Mucosa of stomach (tissue), 1 donor: ENCODE measurements at regions not wholly inside any gene's neighbourhood (a gene's known extent, or its start where the extent isn't known, plus 50 kb on each side); places are given as distances from the start of the nearest gene placed in this dataset.
"Not testable (repeated sequence)": the region's sequence is repeated elsewhere in the genome, so short reads cannot be mapped to it uniquely, and the experiment has no call there.

ENCODE experiments used
- H3K27me3 ChIP-seq: one replicate; pipeline ENCODE4 v1.7.0; 2013; ENCODE audit warnings: mild to moderate bottlenecking, low read length; ENCODE audit not compliant: control insufficient read depth, insufficient read depth
- H3K36me3 ChIP-seq: one replicate; pipeline ENCODE4 v1.7.0; 2013; ENCODE audit warnings: low read length; ENCODE audit not compliant: control insufficient read depth, insufficient read depth
- H3K4me1 ChIP-seq: one replicate; pipeline ENCODE4 v1.7.0; 2013; ENCODE audit warnings: mild to moderate bottlenecking, low read length; ENCODE audit not compliant: control insufficient read depth, insufficient read depth
- H3K4me3 ChIP-seq: one replicate; pipeline ENCODE4 v1.7.0; 2013; ENCODE audit warnings: low read length
- H3K9ac ChIP-seq: one replicate; pipeline ENCODE4 v1.7.0; 2013; ENCODE audit warnings: mild to moderate bottlenecking, low read length, moderate library complexity
- H3K9me3 ChIP-seq: one replicate; pipeline ENCODE4 v1.7.0; 2013; ENCODE audit warnings: mild to moderate bottlenecking, low read length, moderate library complexity; ENCODE audit not compliant: control insufficient read depth
- donor health status: Pancreatic carcinoma.

DNA sequence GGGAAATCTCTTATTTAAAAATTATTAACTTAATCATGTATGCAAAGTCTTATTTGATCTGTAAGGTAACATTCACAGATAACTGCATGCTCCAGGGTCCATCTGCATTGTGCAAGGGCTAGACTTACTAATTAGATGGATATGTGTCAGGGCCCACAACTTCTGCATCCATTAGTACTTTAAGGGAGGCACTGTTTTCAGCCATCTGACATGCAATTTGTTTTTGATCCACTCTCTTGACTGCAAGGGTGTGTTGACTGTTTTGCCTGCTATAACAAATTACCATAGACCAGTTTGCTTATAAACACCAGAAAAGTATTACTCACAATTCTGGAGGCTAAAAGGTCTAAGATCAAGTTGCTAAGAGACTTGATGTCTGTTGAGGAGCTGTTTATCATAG, 542.1 kb upstream of the HS3ST1 start:
- Histone ChIP-seq H3K4me1 (no peaks in the 10 kb centered on the region), H3K36me3 (no peaks in the 10 kb centered on the region), H3K27me3 (no peaks in the 10 kb centered on the region), H3K4me3 (no peak overlapping the region), H3K9ac (no peak overlapping the region), H3K9me3 (no peaks in the 10 kb centered on the region)

DNA sequence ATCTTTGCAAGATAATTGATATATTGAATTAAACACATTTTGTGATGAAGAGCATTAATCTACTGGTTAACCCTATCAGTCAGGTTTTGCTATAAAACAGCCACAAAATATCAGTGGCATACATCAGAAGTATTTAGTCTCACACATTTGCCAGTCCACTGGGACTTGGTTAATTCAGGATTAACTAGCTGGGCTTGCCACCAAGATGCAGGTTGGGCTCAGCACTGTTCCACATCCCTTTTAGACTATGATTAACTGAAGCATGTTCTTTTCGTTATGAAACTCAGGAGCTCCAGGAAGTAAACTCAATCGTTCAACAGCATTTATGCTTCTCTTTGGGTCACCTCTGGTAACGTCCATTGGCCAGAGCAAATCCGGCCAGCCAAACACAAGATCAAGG, 538.1 kb upstream of the HS3ST1 start:
- Histone ChIP-seq H3K27me3 (no peaks in the 10 kb centered on the region), H3K4me3 (no peak overlapping the region), H3K9ac (no peak overlapping the region), H3K36me3 (no peaks in the 10 kb centered on the region), H3K4me1 (no peaks in the 10 kb centered on the region), H3K9me3 (no peaks in the 10 kb centered on the region)

DNA sequence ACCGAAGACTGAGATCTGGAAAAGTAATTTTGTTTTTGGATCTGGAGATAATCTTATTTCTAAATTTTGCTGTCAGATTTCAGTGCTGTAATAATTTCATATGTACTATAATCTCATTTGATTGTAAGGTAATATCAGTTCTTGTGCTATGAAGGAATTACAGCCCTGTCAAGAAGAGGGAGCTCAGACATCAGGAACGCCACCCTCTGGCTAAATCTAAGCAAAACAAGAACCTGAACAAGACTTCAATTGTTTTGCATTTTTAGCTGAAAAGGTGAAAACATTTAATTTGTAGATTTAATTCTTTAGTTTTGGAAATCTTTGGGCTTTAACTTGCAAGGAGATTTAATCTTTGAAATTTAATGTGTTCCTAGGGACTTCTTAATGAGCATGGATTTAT, 525.4 kb upstream of the HS3ST1 start:
- Histone ChIP-seq H3K36me3 (no peaks in the 10 kb centered on the region), H3K27me3 (no peaks in the 10 kb centered on the region), H3K9ac (no peak overlapping the region), H3K4me3 (no peak overlapping the region), H3K4me1 (no peaks in the 10 kb centered on the region), H3K9me3 (no peaks in the 10 kb centered on the region)

DNA sequence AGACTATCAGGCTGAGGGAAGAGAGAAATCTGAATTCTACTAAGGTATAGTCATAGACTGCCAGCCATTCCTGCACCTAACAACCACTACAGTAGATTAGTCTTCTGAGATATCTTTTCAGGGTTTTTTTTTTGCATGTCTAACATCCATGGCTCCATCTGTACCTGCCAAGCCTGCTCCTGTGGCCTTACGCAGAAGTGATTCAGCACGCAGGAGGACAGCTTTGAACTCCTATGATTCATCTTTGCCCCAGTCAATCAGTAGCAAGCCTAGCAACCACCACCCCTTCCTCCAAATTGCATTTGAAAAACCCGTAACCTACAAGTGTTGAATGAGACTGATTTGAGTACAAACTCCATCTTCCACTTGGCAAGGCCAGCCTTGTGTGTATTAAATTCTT, 520.7 kb upstream of the HS3ST1 start:
- Histone ChIP-seq H3K27me3 (no peaks in the 10 kb centered on the region), H3K9ac (no peak overlapping the region), H3K4me1 (no peaks in the 10 kb centered on the region), H3K4me3 (no peak overlapping the region), H3K9me3 (no peaks in the 10 kb centered on the region), H3K36me3 (no peaks in the 10 kb centered on the region)

DNA sequence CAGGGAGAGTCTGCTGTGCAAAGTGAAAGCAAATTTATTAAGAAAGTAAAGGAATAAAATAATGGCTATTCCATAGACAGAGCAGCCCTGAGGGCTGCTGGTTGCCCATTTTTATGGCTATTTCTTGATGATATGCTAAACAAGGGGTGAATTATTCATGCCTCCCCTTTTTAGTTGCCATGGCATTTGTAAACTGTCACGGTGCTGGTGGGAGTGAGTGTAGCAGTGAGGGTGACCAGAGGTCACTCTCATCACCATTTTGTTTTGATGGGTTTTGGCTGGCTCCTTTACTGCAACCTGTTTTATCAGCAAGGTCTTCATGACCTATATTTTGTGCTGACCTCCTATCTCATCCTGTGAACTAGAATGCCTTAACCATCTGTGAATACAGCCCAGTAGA, 518.9 kb upstream of the HS3ST1 start:
- not testable (repeated sequence) for H3K9ac ChIP-seq, H3K4me1 ChIP-seq, H3K4me3 ChIP-seq, H3K36me3 ChIP-seq, H3K9me3 ChIP-seq, H3K27me3 ChIP-seq

DNA sequence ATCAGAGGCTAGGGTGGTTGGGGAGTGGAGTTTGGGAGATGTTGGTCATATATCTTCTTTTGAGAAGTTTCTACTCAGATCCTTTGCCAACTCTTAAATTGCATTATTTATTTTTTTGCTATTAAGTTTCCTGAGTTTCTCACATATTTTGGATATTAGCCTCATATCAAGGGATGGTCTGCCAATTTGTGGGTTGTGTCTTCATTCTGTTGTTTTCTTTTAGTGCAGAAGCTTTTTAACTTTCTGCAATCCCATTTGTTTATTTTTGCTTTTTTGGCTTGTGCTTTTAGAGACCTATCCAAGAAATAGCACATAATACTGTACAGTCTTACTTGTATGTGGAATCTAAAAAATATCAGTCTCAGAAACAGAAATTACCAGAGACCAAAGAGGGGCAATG, 509.2 kb upstream of the HS3ST1 start:
- H3K4me3 ChIP-seq = no peak overlapping the region
- no peaks in the 10 kb centered on the region for H3K9me3 ChIP-seq
- no peaks in the 10 kb centered on the region for H3K36me3 ChIP-seq
- H3K9ac ChIP-seq = no peak overlapping the region
- H3K27me3 ChIP-seq = no peaks in the 10 kb centered on the region
- H3K4me1 ChIP-seq = no peaks in the 10 kb centered on the region

DNA sequence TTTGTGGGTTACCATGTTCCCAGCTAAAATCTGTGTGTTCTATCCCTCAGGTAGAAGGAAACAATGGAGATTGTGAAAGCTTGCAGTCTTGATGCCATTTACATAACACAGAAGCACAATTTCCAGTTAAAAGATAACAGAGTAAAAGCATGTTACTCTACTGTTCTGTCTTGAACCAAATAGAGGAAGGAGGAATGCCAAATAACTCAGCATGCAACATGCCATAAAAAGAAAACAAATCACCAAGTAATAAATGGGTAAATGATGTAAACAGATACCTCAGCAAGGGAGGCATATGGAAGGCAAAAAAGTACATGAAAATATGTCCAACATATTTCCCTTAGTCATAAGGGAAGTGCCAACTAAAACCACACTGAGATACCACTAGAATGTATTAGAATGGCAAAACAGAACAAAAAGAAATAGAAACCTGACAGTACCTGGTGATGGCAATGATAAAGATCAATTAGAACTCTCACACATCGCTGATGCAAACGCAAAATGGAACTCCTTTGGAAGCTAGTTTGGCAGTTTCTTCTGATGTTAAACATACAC, 502.6 kb upstream of the HS3ST1 start:
- Histone ChIP-seq H3K36me3 (no peaks in the 10 kb centered on the region), H3K4me3 (no peak overlapping the region), H3K9ac (no peak overlapping the region), H3K27me3 (no peaks in the 10 kb centered on the region), H3K9me3 (no peaks in the 10 kb centered on the region), H3K4me1 (no peaks in the 10 kb centered on the region)

DNA sequence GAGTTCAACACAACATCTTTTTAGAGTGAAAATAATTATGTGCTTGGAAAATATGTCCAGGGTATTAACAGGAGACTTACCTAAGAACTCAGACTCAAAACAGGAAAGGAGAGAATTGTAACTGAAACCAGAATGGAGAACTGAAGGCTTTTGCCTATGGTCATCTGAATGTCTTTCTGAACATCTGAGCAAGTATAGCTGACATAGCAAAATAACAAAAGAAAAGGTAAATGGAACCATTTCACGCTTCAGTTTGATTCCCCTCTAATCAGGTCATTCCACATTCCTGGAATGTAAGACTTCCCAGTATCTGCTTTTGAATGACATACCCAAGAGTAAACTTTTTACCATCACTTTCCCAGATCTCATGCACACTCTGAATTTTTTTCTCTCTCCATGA, 500.4 kb upstream of the HS3ST1 start:
- H3K4me3 ChIP-seq = no peak overlapping the region

DNA sequence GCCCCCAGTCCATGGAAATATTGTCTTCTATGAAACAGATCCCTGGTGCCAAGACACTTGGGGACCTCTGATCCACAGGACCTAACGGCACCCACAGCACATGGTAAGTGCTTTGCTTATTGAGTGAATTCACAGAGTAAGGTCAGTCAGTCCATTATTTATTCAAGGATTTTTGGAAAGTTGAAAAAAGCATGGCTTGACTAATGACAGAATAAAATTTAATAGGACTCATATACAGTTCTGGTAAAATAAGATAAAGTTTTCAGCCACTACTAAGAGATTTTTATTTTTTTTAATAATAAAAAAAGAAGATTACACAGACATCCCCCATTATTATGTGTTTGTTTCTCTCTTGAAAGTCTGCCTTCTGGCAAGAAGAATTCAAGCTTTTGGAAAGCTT, 490.6 kb upstream of the HS3ST1 start:
- Histone ChIP-seq H3K36me3 (no peaks in the 10 kb centered on the region), H3K9me3 (no peaks in the 10 kb centered on the region), H3K27me3 (no peaks in the 10 kb centered on the region), H3K4me1 (no peaks in the 10 kb centered on the region), H3K4me3 (no peak overlapping the region), H3K9ac (no peak overlapping the region)

More for the DNA sequence above, 500.4 kb upstream of the HS3ST1 start:
- Histone ChIP-seq H3K9ac (no peak overlapping the region), H3K27me3 (no peaks in the 10 kb centered on the region), H3K4me1 (no peaks in the 10 kb centered on the region), H3K9me3 (no peaks in the 10 kb centered on the region), H3K36me3 (no peaks in the 10 kb centered on the region)

DNA sequence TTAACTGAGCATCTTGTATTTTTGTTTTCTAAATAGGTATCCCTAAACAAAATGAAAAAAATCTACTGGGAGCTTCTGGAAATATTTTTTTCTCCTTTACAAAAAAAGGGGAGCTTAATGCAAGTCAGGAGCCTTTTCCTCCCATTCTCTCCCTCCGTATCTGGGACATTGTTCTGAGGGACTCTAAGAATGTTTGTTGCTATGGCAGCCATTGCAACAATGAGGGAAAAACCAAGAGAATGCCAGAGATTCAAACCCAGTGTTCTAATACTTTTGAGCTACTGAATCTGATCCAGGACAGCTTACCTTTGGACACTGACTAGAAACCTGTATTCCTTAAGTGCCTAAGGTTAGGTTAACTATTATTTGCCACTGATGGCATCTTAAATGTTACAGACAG, 485.7 kb upstream of the HS3ST1 start:
- no peak overlapping the region for H3K4me3 ChIP-seq
- no peak overlapping the region for H3K9ac ChIP-seq
- H3K9me3 ChIP-seq = no peaks in the 10 kb centered on the region
- H3K4me1 ChIP-seq = no peaks in the 10 kb centered on the region
- no peaks in the 10 kb centered on the region for H3K27me3 ChIP-seq
- H3K36me3 ChIP-seq = no peaks in the 10 kb centered on the region

DNA sequence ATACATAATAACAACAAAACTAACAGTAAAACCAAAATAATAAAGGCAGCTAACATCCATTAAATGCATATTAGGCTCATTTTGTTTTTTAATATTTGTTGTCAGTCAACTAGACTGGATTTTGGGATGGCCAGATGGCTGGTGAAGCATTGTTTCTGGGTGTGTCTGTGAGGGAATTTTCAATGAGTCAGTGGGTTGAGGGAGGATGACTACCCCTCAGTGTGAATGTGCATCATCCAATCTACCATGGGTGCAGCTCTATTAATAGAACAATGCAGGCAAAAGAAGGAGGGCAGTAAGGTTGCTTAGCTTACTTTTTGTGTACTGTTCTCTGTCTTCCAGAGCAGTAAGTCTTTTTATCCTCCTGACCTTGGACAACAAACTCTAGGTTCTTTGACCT, 484.2 kb upstream of the HS3ST1 start:
- H3K4me3 ChIP-seq = no peak overlapping the region
- H3K4me1 ChIP-seq = no peaks in the 10 kb centered on the region
- no peaks in the 10 kb centered on the region for H3K9me3 ChIP-seq
- no peaks in the 10 kb centered on the region for H3K36me3 ChIP-seq
- H3K9ac ChIP-seq = no peak overlapping the region
- no peaks in the 10 kb centered on the region for H3K27me3 ChIP-seq

DNA sequence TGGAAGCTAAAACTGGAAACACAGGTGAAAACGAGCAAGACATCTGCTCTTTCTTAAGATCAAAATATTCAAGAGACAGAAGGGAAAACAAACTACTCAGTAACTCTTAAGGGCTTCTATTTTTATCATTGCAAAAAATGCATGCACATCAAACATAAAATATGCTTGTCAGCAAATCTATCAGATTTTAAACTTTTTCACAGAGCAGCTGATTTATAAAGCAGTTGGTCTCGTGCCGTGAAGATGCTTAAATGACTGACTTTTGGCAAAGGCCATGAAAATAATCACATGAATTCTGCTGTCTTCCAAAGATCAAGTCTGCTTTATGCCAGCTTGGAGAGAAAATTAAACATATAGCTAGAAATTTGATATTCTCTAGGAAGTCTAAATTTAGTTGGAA, 482.1 kb upstream of the HS3ST1 start:
- no peaks in the 10 kb centered on the region for H3K27me3 ChIP-seq
- H3K4me1 ChIP-seq = no peaks in the 10 kb centered on the region
- H3K9ac ChIP-seq = no peak overlapping the region
- H3K36me3 ChIP-seq = no peaks in the 10 kb centered on the region
- no peaks in the 10 kb centered on the region for H3K9me3 ChIP-seq
- H3K4me3 ChIP-seq = no peak overlapping the region

DNA sequence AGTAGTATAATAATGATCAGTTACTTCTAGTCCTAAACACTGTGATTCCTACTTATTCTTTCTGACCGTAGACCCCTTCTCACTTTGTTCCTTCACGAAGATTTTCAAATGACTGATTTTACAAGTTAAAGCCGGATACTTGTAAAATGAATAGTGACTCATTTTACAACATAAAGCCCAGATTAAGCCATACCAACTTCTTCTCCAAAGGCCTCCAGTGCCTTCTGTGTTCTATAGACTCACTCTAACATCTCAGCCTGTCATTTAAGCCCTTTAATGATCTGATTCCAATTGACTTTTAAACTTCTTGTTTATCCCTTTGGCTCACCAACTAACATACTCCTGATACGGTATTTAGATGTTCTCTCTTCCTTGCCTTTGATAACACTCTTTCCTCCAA, 480.0 kb upstream of the HS3ST1 start:
- Histone ChIP-seq H3K27me3 (no peaks in the 10 kb centered on the region), H3K36me3 (no peaks in the 10 kb centered on the region), H3K9ac (no peak overlapping the region), H3K4me3 (no peak overlapping the region), H3K9me3 (no peaks in the 10 kb centered on the region), H3K4me1 (no peaks in the 10 kb centered on the region)
